Lung microvascular endothelial cell (primary cell): ENCODE measurements at regions not wholly inside any gene's neighbourhood (a gene's known extent, or its start where the extent isn't known, plus 50 kb on each side); places are given as distances from the start of the nearest gene placed in this dataset.
A peak's percentile ranks its signal among the peaks of the same experiment; 100 is the strongest.

Source experiments
- DNase-seq, 2 donors: peaks; one replicate each; pipeline versions ENCODE4 v3.0.0 to v3.0.0-alpha.2; 2010; ENCODE audit warnings: low read depth in 2 of 2

- no peak for DNase-seq
Observed at GRCh38 chr14:66341239-66341638, 144.9 kb upstream of the CCDC196 start.

DNA sequence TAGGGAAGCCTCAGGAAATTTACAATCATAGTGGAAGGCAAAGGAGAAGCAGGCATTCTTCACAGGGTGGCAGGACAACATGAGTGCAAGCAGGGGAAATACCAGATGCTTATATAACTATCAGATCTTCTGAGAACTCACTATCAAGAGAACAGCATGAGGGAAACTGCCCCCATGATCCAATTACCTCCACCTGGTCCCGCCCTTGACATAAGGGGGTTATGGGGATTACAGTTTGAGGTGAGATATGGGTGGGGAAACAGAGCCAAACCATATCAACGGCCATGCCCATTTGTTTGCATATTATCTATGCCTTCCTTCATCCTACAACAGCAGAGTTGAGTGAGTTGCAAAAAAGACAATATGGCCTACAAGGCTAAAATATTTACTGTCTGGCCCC is 140.2 kb upstream of the CCDC196 start:
- no peak for DNase-seq

- no peak for DNase-seq
Observed at GRCh38 chr14:66351310-66351709, 134.9 kb upstream of the CCDC196 start.

- peak; percentile 77 to 81 for DNase-seq
Observed at GRCh38 chr14:66359500-66359899, 126.7 kb upstream of the CCDC196 start.

- DNase-seq = no peak
Observed at GRCh38 chr14:66360366-66360926, 125.7 kb upstream of the CCDC196 start.

DNA sequence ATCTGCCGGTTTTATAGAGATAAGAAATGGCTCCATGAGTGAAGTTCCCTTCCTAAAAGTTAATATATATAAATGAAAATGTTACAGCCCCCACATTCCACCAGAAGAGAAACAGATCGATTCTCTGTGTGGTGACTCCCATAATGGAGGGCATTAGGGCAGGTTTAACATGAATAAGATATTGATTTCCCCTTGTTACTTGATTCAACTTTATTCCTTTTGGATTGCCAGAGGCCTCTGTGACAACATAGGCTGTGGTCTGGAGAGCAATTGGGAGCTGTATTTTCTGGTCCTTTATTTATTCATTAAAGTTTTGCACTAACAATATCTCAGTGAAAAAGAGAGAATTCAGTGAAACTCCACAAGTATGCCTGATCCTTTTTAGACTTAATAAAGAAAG is 125.2 kb upstream of the CCDC196 start:
- DNase-seq = no peak

GRCh38 chr14:66365388-66365787 is 120.8 kb upstream of the CCDC196 start:
- DNase-seq = no peak

GRCh38 chr14:66369157-66369697 is 116.9 kb upstream of the CCDC196 start:
- no peak for DNase-seq

DNA sequence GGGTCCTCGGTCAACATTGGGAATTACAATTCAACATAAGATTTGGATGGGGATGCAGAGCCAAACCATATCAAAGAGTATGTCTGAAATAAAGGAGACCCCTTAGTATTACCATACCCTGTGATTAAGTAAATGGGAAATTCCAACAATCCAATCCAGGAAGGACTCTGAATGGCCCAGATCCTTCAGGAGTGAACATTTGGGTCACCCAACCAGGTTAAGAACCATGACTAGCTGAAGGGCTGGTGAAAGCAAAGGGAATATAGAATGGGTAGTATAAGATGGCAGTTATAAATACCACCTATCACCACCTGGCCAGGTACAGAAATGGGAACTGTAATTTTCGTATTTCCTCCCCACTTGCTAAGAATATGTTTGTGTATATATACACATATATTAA is 114.4 kb upstream of the CCDC196 start:
- no peak for DNase-seq

GRCh38 chr14:66375046-66375964 is 110.9 kb upstream of the CCDC196 start:
- DNase-seq = no peak

DNA sequence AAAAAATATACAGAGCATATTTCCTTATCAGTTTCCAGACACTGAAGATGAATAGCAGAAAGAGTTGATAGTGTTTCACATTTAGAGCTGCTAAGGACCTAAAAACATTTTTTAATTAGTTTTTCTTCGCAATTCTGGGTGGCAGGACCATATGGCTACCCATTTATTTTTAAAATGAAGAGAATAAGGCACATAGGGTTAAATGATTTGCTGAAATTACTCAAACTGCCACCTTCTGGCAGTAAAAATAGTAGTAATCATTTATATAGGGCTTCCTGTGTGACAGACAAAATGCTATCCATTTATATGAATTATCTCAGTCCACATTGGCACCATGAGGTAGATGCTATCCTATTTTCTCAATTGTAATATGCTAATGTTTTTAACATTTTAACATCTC is 108.6 kb upstream of the CCDC196 start:
- no peak for DNase-seq

- no peak for DNase-seq
Observed at GRCh38 chr14:66378712-66379505, 107.3 kb upstream of the CCDC196 start.

DNA sequence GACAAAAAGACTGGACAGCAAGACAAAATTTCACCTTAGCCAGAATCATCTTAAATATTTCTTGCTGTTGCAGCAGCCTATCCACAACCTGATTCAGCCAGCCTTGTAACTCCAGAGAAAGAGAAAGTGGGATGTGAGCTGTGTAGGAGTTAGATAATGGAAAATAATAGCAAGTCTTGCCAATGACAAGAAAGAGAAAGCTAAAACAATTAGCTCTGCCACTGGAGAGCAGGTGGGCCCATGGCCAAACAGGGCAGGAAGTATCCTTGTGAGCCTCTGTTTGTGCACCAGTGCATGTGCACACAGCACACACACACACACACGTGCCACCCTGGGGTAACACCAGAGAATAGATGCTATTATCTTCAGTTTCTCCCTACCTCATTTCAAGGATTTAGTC is 106.0 kb upstream of the CCDC196 start:
- peak in 1 of 2 donors; percentile 79 for DNase-seq

- no peak for DNase-seq
Observed at GRCh38 chr14:66381755-66382154, 104.4 kb upstream of the CCDC196 start.

- no peak for DNase-seq
Observed at GRCh38 chr14:66383257-66383656, 102.9 kb upstream of the CCDC196 start.

- DNase-seq = no peak
Observed at GRCh38 chr14:66383771-66384170, 102.4 kb upstream of the CCDC196 start.

GRCh38 chr14:66388516-66388915 is 97.7 kb upstream of the CCDC196 start:
- DNase-seq = no peak

GRCh38 chr14:66389481-66389880 is 96.7 kb upstream of the CCDC196 start:
- DNase-seq = no peak

- no peak for DNase-seq
Observed at GRCh38 chr14:66395300-66395699, 90.9 kb upstream of the CCDC196 start.

GRCh38 chr14:66396164-66396563 is 90.0 kb upstream of the CCDC196 start:
- no peak for DNase-seq

DNA sequence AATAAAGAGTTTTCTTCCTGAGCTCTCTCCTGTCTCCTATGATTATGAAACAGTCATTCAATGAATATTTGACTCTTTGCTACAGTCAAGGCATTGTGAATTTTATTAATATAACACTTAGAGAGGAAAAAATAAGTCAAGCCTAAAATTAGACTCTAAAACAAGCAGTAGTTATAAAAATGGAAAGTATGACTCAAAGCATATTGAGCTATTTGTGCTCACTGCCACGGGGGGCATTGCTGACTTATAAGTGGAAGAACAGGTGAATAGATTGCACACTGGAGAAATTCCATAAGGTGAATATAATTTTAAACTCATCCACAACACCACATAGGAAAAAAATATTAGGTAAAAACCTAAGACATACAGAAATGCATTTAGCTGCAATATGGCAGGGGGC is 87.7 kb upstream of the CCDC196 start:
- DNase-seq = peak in 1 of 2 donors; percentile 29
